Hepatocyte (in vitro differentiated cells): ENCODE measurements at regions not wholly inside any gene's neighbourhood (a gene's known extent, or its start where the extent isn't known, plus 50 kb on each side); places are given as distances from the start of the nearest gene placed in this dataset.

ENCODE experiments used
- DNase-seq: peaks from one replicate; pipeline ENCODE4 v3.0.0-alpha.2; 2016; ENCODE audit warnings: low spot score
- H2AFZ ChIP-seq: fragments of 200-600 bp; sonication (generic); 2 replicates; pipeline ENCODE4 v1.6.0; 2016; ENCODE audit warnings: antibody characterized with exemption, mild to moderate bottlenecking
- H3K27ac ChIP-seq: fragments of 200-600 bp; sonication (generic); 2 replicates; pipeline ENCODE4 v1.5.1; 2016; ENCODE audit warnings: mild to moderate bottlenecking
- H3K27me3 ChIP-seq: fragments of 200-600 bp; sonication (generic); 2 replicates; pipeline ENCODE4 v1.6.1; 2016
- H3K36me3 ChIP-seq: fragments of 200-600 bp; sonication (generic); replicated peaks from 2 replicates; pipeline ENCODE4 v1.5.1; 2016; ENCODE audit warnings: low read depth; ENCODE audit not compliant: insufficient read depth
- H3K4me1 ChIP-seq: fragments of 200-600 bp; sonication (generic); 2 replicates; pipeline ENCODE4 v1.5.1; 2016; ENCODE audit warnings: mild to moderate bottlenecking, moderate library complexity; ENCODE audit not compliant: insufficient read depth
- H3K4me2 ChIP-seq: fragments of 200-600 bp; sonication (generic); 2 replicates; pipeline ENCODE4 v1.6.0; 2016
- H3K4me3 ChIP-seq: fragments of 200-600 bp; sonication (generic); 2 replicates; pipeline ENCODE4 v1.5.1; 2016; ENCODE audit warnings: mild to moderate bottlenecking
- H3K79me2 ChIP-seq: fragments of 200-600 bp; sonication (generic); 2 replicates; pipeline ENCODE4 v1.6.0; 2017; ENCODE audit warnings: mild to moderate bottlenecking
- H3K9me2 ChIP-seq: fragments of 200-600 bp; sonication (generic); replicated peaks from 2 replicates; pipeline ENCODE4 v1.6.0; 2017; ENCODE audit warnings: mild to moderate bottlenecking; ENCODE audit not compliant: insufficient read depth
- H3K9me3 ChIP-seq: fragments of 200-600 bp; sonication (generic); 2 replicates; pipeline ENCODE4 v1.5.1; 2016; ENCODE audit warnings: low read depth, mild to moderate bottlenecking
- H4K20me1 ChIP-seq: fragments of 200-600 bp; sonication (generic); 2 replicates; pipeline ENCODE4 v1.6.0; 2016; ENCODE audit warnings: mild to moderate bottlenecking; ENCODE audit not compliant: insufficient read depth, poor library complexity, severe bottlenecking
- EZH2 ChIP-seq: fragments of 200-600 bp; sonication (generic); IDR thresholded peaks from 2 replicates; pipeline ENCODE4 v1.6.1; 2016; ENCODE audit warnings: antibody characterized with exemption, mild to moderate bottlenecking, borderline replicate concordance
- EZH2phosphoT487 ChIP-seq: fragments of 200-600 bp; sonication (generic); IDR thresholded peaks from one replicate; pipeline ENCODE4 v1.6.1; 2018; ENCODE audit warnings: antibody characterized with exemption, mild to moderate bottlenecking, low read depth, moderate library complexity; ENCODE audit not compliant: unreplicated experiment, severe bottlenecking
- WGBS: methylation state at CpG from one replicate; pipeline ENCODE4 v1.1.6; 2016; ENCODE audit warnings: low lambda C conversion rate; ENCODE audit errors: missing lambda C conversion rate; 5-methylcytosine and 5-hydroxymethylcytosine counted together
- TF ChIP-seq, protein P1 (sequence below): fragments of 200-600 bp; sonication (generic); IDR thresholded peaks from 2 replicates; pipeline ENCODE4 v1.5.1; 2016; ENCODE audit warnings: antibody characterized with exemption, mild to moderate bottlenecking; ENCODE audit not compliant: poor library complexity

DNA sequence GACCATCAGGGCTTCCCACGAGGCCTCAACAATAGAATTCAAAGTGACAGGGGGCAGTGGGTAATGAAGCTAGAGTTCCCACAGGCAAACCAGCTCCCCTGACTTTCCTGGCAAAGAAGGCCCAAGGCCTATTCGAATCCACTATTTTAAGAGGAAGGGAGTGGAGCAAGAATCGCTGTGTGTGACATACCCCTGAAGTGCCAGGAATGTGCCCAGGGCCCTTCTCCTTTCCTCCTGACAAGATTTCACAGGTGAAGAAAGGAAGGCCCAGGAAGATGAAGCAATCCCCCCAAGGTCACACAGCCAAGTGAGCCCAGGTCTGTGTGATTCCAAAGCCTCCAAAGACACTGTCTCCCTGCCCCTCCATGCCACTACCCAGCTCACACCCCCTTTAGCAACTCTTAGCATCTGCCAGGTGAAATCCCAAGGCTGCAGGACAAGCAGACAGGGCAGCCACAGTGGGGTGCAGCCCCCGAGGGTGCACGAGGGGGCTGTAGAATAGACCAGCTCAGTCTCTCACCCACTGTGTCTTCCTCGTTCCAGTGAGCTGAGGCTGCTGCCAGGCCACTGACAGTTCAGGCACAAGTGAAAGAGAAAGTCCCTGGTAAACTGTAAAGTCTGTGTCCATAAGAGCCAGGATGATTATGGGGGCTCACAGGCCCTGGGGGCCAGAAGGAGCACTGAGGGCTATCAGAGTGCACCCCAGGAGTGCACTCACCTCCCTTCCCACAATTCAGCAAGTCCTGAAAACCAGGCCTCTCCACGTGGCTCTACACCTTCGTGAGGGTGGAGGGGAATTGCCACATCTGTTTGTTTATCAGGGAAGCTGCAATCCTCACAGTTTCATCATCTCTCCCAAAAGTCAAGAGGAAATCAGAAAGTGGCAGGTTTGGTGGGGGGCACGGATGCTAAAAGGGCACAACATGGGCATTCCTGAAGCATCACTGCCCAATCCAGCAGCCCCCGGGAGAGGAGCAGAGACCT lies 70.8 kb upstream of the ZMIZ1 start:
- Histone ChIP-seq H3K4me1 (no peaks in the 10 kb centered on the region), H3K4me2 (no peak overlapping the region), H3K79me2 (no peaks in the 10 kb centered on the region), H3K36me3 (no peaks in the 10 kb centered on the region), H3K9me2 (no peaks in the 10 kb centered on the region), H3K27ac (no peak overlapping the region), H3K27me3 (no peaks in the 10 kb centered on the region), H4K20me1 (no peaks in the 10 kb centered on the region), H3K9me3 (no peaks in the 10 kb centered on the region), H3K4me3 (no peak overlapping the region), H2AFZ (no peak overlapping the region)
- TF ChIP-seq, protein P1, sequence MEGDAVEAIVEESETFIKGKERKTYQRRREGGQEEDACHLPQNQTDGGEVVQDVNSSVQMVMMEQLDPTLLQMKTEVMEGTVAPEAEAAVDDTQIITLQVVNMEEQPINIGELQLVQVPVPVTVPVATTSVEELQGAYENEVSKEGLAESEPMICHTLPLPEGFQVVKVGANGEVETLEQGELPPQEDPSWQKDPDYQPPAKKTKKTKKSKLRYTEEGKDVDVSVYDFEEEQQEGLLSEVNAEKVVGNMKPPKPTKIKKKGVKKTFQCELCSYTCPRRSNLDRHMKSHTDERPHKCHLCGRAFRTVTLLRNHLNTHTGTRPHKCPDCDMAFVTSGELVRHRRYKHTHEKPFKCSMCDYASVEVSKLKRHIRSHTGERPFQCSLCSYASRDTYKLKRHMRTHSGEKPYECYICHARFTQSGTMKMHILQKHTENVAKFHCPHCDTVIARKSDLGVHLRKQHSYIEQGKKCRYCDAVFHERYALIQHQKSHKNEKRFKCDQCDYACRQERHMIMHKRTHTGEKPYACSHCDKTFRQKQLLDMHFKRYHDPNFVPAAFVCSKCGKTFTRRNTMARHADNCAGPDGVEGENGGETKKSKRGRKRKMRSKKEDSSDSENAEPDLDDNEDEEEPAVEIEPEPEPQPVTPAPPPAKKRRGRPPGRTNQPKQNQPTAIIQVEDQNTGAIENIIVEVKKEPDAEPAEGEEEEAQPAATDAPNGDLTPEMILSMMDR: no peak
- TF ChIP-seq EZH2: no peak
- TF ChIP-seq EZH2phosphoT487: no peak
- no peak for DNase-seq
- WGBS: 71% methylated on average over 10 of the region's 10 CpGs

DNA sequence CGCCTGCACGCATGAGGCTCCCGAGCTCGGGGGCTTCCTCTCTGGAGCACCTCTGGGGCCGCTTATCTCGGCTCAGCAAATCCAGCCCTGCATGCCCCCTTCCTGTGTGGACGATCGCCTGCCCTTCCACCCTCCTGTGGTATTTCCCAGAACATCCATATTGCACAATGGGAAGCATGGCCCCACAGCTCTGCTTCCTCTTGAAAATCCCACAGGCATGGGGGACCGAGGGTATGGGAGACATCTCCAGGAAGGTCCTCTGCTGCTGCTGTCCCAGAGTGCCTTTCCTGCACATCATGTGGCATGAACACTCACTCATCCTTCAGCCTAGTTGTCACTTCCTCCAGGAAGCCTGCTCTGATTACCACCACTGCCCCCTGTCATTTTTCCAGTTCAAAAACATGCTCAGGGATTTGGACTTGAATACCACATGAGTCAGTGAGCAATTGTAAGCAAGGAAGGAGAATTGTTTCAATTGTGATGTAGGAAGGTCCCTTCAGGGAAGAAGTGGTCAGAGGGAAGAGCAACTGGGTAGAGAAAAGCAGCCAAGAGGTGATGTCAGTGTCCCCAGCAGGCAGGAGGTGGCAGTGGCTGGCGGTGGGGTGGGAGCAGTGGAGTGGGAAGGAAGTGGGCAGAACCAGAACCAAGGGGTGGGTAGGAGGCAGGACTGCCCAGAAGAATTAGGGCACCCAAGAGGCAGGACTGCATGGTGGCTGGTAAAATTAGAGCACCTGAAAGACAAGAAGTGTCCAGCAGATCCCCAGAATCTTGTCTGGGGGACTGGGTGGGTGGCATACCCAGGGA lies 67.5 kb upstream of the ZMIZ1 start:
- Histone ChIP-seq H4K20me1 (no peaks in the 10 kb centered on the region), H3K4me1 (peaks cover 4% of the 10 kb centered on the region), H3K9me3 (no peaks in the 10 kb centered on the region), H3K79me2 (no peaks in the 10 kb centered on the region), H2AFZ (no peak overlapping the region), H3K9me2 (no peaks in the 10 kb centered on the region), H3K36me3 (no peaks in the 10 kb centered on the region), H3K27me3 (no peaks in the 10 kb centered on the region), H3K4me2 (no peak overlapping the region), H3K27ac (no peak overlapping the region), H3K4me3 (no peak overlapping the region)
- no peak for DNase-seq
- 65% methylated on average over 10 of the region's 10 CpGs for WGBS
- TF ChIP-seq, protein P1: no peak
- TF ChIP-seq EZH2 (no peak), EZH2phosphoT487 (no peak)

DNA sequence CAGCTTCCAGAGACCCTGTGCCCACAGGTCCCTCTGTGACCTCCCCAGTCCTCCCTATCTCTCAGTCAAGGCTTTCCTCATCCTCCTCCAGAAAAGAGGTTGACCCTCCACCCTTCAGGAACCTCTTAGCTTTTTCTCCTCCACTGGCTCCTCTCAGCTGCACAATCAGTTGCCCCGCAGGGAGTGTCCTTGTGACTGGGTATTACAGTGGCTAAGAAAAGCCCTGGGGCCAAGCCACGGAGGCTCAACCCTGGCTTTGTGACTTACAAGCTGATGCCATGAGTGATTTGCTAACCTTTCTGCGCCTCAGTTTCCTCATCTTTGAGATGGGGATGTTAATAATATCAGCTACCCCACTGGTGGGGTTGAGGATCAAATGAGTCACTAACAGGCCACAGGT lies 66.4 kb upstream of the ZMIZ1 start:
- 76% methylated on average over 3 of the region's 3 CpGs for WGBS
- Histone ChIP-seq H3K4me1 (peaks cover 4% of the 10 kb centered on the region), H3K4me3 (no peak overlapping the region), H3K4me2 (no peak overlapping the region), H3K9me2 (no peaks in the 10 kb centered on the region), H3K9me3 (no peaks in the 10 kb centered on the region), H3K36me3 (no peaks in the 10 kb centered on the region), H3K79me2 (no peaks in the 10 kb centered on the region), H4K20me1 (no peaks in the 10 kb centered on the region), H3K27ac (no peak overlapping the region), H3K27me3 (no peaks in the 10 kb centered on the region), H2AFZ (no peak overlapping the region)
- TF ChIP-seq, protein P1: no peak
- no peak for TF ChIP-seq EZH2phosphoT487
- TF ChIP-seq EZH2: no peak
- DNase-seq: no peak
